Gastroesophageal sphincter (tissue), 3 donors: ENCODE measurements at regions not wholly inside any gene's neighbourhood (a gene's known extent, or its start where the extent isn't known, plus 50 kb on each side); places are given as distances from the start of the nearest gene placed in this dataset.

ENCODE experiments used
- CTCF ChIP-seq, 4 experiments: fragments of 200-600 bp in 2 of 4; fragments of 450-650 bp in 2 of 4; sonication (generic) in 1 of 4; IDR thresholded peaks; one replicate each; pipeline ENCODE4 v1.5.1; 2017 to 2019; ENCODE audit warnings: antibody characterized with exemption in 4 of 4, mild to moderate bottlenecking in 2 of 4, moderate library complexity in 2 of 4
- POLR2AphosphoS5 ChIP-seq: sonication (generic); formaldehyde crosslinking; IDR thresholded peaks from one replicate; pipeline ENCODE4 v1.6.1; 2017; ENCODE audit warnings: antibody characterized with exemption

- TF ChIP-seq CTCF (IDR thresholded peaks at IDR 0.05), result no peak
- TF ChIP-seq POLR2AphosphoS5, result no peak
These were observed 119.7 kb upstream of the PRSS58 start for GRCh38 chr7:142377567-142377966.
